HCT116 (cell line): ENCODE measurements at regions not wholly inside any gene's neighbourhood (a gene's known extent, or its start where the extent isn't known, plus 50 kb on each side); places are given as distances from the start of the nearest gene placed in this dataset.

Experiments
- ATAC-seq: fragments of 200-7000 bp; cut with Tn5 transposase; 2 replicates; pipeline ENCODE4 v1.9.1; 2020; ENCODE audit warnings: mild to moderate bottlenecking, moderate library complexity
- BruUV-seq: library from RNA; stranded (reverse); fragments of 400-500 nt; replicated peaks from 2 replicates; lab custom pipeline; 2021; lab: Mats Ljungman, UMichigan
- CTCF ChIA-PET: fragments of 300-600 bp; sonication (Branson Sonifier 250); formaldehyde crosslinking; loops from one replicate; lab custom pipeline; 2021; ENCODE audit warnings: antibody characterized with exemption; lab: Charles Lee
- POLR2A ChIA-PET: fragments of 300-600, 350-600 bp; sonication (Branson Sonifier 250); formaldehyde crosslinking; loops from one replicate; lab custom pipeline; 2021; ENCODE audit warnings: antibody characterized with exemption; lab: Charles Lee
- RAD21 ChIA-PET, 2 experiments: fragments of 300-600 bp; sonication (Branson Sonifier 250); formaldehyde crosslinking; loops; one replicate each; lab custom pipeline; 2023; ENCODE audit warnings: low total read pairs in 2 of 2; ENCODE audit not compliant: uncharacterized antibody in 2 of 2, unreplicated experiment in 2 of 2, low non-redundant PET in 1 of 2; lab: Charles Lee
- DNase-seq: peaks from one replicate; pipeline ENCODE4 v3.0.0-alpha.2; 2010; ENCODE audit warnings: low read depth, low spot score
- H2AFZ ChIP-seq: fragments of 200-600 bp; shearing (Covaris generic), sonication (generic); 2 replicates; pipeline ENCODE4 v1.6.1; 2017; ENCODE audit warnings: low read depth, mixed run types, mixed read lengths, antibody characterized with exemption, low read length; ENCODE audit not compliant: poor library complexity, severe bottlenecking
- H3K27ac ChIP-seq: 2 replicates; pipeline ENCODE4 v1.5.1; 2012; ENCODE audit warnings: low read depth, low read length
- H3K27me3 ChIP-seq: fragments of 200-600 bp; sonication (generic); 2 replicates; pipeline ENCODE4 v1.6.1; 2016; ENCODE audit warnings: mixed run types, low read length, mixed read lengths; ENCODE audit not compliant: insufficient read depth
- H3K36me3 ChIP-seq, 2 experiments: fragments of 200-500 bp in 1 of 2; fragments of 200-600 bp in 1 of 2; sonication (Bioruptor generic) in 1 of 2; sonication (generic) in 1 of 2; 2 replicates each; pipeline versions ENCODE4 v1.5.1 to v1.6.1; 2014 to 2016; ENCODE audit warnings: low read length in 2 of 2, inconsistent platforms in 1 of 2, mixed read lengths in 1 of 2, mixed run types in 1 of 2; ENCODE audit not compliant: insufficient read depth in 2 of 2, control insufficient read depth in 1 of 2
- H3K4me1 ChIP-seq, 2 experiments: fragments of 200-600 bp in 1 of 2; sonication (generic) in 1 of 2; 2 replicates each; pipeline versions ENCODE4 v1.5.1 to v1.6.1; 2012 to 2017; ENCODE audit warnings: low read length in 2 of 2, inconsistent platforms in 1 of 2, mild to moderate bottlenecking in 1 of 2, mixed read lengths in 1 of 2, mixed run types in 1 of 2, moderate library complexity in 1 of 2; ENCODE audit not compliant: insufficient read depth in 2 of 2, control insufficient read depth in 1 of 2
- H3K4me2 ChIP-seq: fragments of 200-600 bp; sonication (generic); 2 replicates; pipeline ENCODE4 v1.6.1; 2017; ENCODE audit warnings: mixed run types, low read length, mixed read lengths
- H3K4me3 ChIP-seq, 2 experiments: fragments of 200-600 bp in 1 of 2; sonication (generic) in 1 of 2; replicated peaks in 1 of 2; 2 replicates each; pipeline ENCODE4 v1.5.1; 2011 to 2016; ENCODE audit warnings: low read length in 2 of 2, control low read depth in 1 of 2, low read depth in 1 of 2, mild to moderate bottlenecking in 1 of 2, mixed read lengths in 1 of 2, mixed run types in 1 of 2
- H3K79me2 ChIP-seq: fragments of 200-600 bp; sonication (generic); 2 replicates; pipeline ENCODE4 v1.6.1; 2017; ENCODE audit warnings: mild to moderate bottlenecking, mixed run types, low read length, moderate library complexity, mixed read lengths; ENCODE audit not compliant: insufficient read depth
- H3K9ac ChIP-seq: fragments of 200-600 bp; sonication (generic); 2 replicates; pipeline ENCODE4 v1.6.1; 2016; ENCODE audit warnings: low read length, mixed read lengths
- H3K9me2 ChIP-seq: fragments of 200-600 bp; sonication (generic), shearing (Covaris generic); 2 replicates; pipeline ENCODE4 v1.6.1; 2017; ENCODE audit warnings: mixed run types, mild to moderate bottlenecking, moderate library complexity; ENCODE audit not compliant: insufficient read depth
- H3K9me3 ChIP-seq, 2 experiments: fragments of 200-500 bp in 1 of 2; fragments of 200-600 bp in 1 of 2; sonication (Bioruptor generic) in 1 of 2; sonication (generic) in 1 of 2; 2 replicates each; pipeline ENCODE4 v1.6.1; 2014 to 2017; ENCODE audit warnings: low read length in 2 of 2, mixed read lengths in 2 of 2, inconsistent platforms in 1 of 2, low read depth in 1 of 2, mild to moderate bottlenecking in 1 of 2, mixed run types in 1 of 2, moderate library complexity in 1 of 2; ENCODE audit not compliant: control insufficient read depth in 1 of 2, insufficient read depth in 1 of 2
- H4K20me1 ChIP-seq: fragments of 200-600 bp; sonication (generic), shearing (Covaris generic); 2 replicates; pipeline ENCODE4 v1.6.1; 2017; ENCODE audit warnings: mixed run types, mild to moderate bottlenecking, moderate library complexity; ENCODE audit not compliant: insufficient read depth
- CBX3 ChIP-seq: IDR thresholded peaks from 2 replicates; pipeline ENCODE4 v1.6.1; 2012; ENCODE audit warnings: low read depth
- CEBPB ChIP-seq: IDR thresholded peaks from 2 replicates; pipeline ENCODE4 v1.6.1; 2012; ENCODE audit warnings: low read depth
- EZH2 ChIP-seq: fragments of 200-600 bp; sonication (generic); IDR thresholded peaks from 2 replicates; pipeline ENCODE4 v1.6.1; 2017; ENCODE audit warnings: antibody characterized with exemption, mixed run types
- JUND ChIP-seq: IDR thresholded peaks from 2 replicates; pipeline ENCODE4 v1.6.1; 2012
- TCF7L2 ChIP-seq: IDR thresholded peaks from 2 replicates; pipeline ENCODE4 v1.7.0; 2011; ENCODE audit warnings: borderline replicate concordance, inconsistent platforms; ENCODE audit not compliant: insufficient read depth, insufficient read length; ENCODE audit errors: extremely low read depth
- ZNF274 ChIP-seq: fragments of 200-500 bp; sonication (Bioruptor generic); IDR thresholded peaks from 2 replicates; pipeline ENCODE4 v1.6.1; 2014; ENCODE audit warnings: mild to moderate bottlenecking, low read depth, low read length, inconsistent platforms
- intact Hi-C: fragments of 100-400 bp; cut with micrococcal nuclease; formaldehyde crosslinking; loops from 2 replicates; pipeline ENCODE4 v1.10.0; 2022
- TF ChIP-seq, protein P1 (sequence below): IDR thresholded peaks from 2 replicates; pipeline ENCODE4 v1.6.1; 2012; ENCODE audit warnings: low read depth
- TF ChIP-seq, protein P2 (sequence below): IDR thresholded peaks from 2 replicates; pipeline ENCODE4 v1.6.1; 2011; ENCODE audit warnings: mild to moderate bottlenecking, low read length, moderate library complexity; ENCODE audit not compliant: insufficient replicate concordance; ENCODE audit errors: extremely low read depth

DNA sequence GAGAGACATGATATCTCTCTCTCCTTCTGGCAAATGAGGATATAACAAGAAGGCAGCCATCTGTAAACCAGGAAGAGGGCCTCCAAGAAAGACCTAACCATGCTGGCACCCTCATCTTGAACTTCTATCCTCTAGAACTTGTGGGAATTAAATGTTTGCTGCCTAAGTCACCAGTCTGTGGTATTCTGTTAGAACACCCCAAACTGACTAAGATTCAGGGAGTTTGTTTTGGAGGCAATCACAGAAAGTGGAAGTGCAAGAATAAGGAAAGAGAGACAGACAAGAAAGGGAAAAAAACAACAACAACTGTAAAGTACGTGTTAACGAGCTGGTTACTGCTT, 114.5 kb upstream of the GOT2 start:
- H2AFZ ChIP-seq: no peak overlapping the region
- no peaks in the 10 kb centered on the region for H3K9me3 ChIP-seq
- ATAC-seq (no peak), DNase-seq (no peak)
- no peak overlapping the region for H3K9ac ChIP-seq
- no TSS peak for BruUV-seq
- intact Hi-C loops: no loop called here
- H4K20me1 ChIP-seq: no peaks in the 10 kb centered on the region
- no peak overlapping the region for H3K27ac ChIP-seq
- no peaks in the 10 kb centered on the region for H3K79me2 ChIP-seq
- no peak overlapping the region for H3K4me2 ChIP-seq
- H3K9me2 ChIP-seq: no peaks in the 10 kb centered on the region
- CTCF ChIA-PET: no interaction called here
- POLR2A ChIA-PET: no interaction called here
- no peak overlapping the region for H3K4me3 ChIP-seq
- H3K27me3 ChIP-seq: no peaks in the 10 kb centered on the region
- TF ChIP-seq, protein P1, sequence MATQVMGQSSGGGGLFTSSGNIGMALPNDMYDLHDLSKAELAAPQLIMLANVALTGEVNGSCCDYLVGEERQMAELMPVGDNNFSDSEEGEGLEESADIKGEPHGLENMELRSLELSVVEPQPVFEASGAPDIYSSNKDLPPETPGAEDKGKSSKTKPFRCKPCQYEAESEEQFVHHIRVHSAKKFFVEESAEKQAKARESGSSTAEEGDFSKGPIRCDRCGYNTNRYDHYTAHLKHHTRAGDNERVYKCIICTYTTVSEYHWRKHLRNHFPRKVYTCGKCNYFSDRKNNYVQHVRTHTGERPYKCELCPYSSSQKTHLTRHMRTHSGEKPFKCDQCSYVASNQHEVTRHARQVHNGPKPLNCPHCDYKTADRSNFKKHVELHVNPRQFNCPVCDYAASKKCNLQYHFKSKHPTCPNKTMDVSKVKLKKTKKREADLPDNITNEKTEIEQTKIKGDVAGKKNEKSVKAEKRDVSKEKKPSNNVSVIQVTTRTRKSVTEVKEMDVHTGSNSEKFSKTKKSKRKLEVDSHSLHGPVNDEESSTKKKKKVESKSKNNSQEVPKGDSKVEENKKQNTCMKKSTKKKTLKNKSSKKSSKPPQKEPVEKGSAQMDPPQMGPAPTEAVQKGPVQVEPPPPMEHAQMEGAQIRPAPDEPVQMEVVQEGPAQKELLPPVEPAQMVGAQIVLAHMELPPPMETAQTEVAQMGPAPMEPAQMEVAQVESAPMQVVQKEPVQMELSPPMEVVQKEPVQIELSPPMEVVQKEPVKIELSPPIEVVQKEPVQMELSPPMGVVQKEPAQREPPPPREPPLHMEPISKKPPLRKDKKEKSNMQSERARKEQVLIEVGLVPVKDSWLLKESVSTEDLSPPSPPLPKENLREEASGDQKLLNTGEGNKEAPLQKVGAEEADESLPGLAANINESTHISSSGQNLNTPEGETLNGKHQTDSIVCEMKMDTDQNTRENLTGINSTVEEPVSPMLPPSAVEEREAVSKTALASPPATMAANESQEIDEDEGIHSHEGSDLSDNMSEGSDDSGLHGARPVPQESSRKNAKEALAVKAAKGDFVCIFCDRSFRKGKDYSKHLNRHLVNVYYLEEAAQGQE: no peak
- TF ChIP-seq JUND: no peak
- no peak for TF ChIP-seq EZH2
- TF ChIP-seq TCF7L2: no peak
- TF ChIP-seq CEBPB: no peak
- TF ChIP-seq ZNF274: no peak
- TF ChIP-seq, protein P2, sequence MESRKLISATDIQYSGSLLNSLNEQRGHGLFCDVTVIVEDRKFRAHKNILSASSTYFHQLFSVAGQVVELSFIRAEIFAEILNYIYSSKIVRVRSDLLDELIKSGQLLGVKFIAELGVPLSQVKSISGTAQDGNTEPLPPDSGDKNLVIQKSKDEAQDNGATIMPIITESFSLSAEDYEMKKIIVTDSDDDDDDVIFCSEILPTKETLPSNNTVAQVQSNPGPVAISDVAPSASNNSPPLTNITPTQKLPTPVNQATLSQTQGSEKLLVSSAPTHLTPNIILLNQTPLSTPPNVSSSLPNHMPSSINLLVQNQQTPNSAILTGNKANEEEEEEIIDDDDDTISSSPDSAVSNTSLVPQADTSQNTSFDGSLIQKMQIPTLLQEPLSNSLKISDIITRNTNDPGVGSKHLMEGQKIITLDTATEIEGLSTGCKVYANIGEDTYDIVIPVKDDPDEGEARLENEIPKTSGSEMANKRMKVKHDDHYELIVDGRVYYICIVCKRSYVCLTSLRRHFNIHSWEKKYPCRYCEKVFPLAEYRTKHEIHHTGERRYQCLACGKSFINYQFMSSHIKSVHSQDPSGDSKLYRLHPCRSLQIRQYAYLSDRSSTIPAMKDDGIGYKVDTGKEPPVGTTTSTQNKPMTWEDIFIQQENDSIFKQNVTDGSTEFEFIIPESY: no peak
- no peak for TF ChIP-seq CBX3
- no peaks in the 10 kb centered on the region for H3K4me1 ChIP-seq
- no peaks in the 10 kb centered on the region for H3K36me3 ChIP-seq
- RAD21 ChIA-PET: no interaction called here
